GM19035 (cell line): ENCODE measurements at regions not wholly inside any gene's neighbourhood (a gene's known extent, or its start where the extent isn't known, plus 50 kb on each side); places are given as distances from the start of the nearest gene placed in this dataset.

ENCODE experiments used
- ATAC-seq: cut with Tn5 transposase; IDR thresholded peaks from one replicate; pipeline ENCODE4 v1.9.1; 2021; ENCODE audit not compliant: unreplicated experiment

DNA sequence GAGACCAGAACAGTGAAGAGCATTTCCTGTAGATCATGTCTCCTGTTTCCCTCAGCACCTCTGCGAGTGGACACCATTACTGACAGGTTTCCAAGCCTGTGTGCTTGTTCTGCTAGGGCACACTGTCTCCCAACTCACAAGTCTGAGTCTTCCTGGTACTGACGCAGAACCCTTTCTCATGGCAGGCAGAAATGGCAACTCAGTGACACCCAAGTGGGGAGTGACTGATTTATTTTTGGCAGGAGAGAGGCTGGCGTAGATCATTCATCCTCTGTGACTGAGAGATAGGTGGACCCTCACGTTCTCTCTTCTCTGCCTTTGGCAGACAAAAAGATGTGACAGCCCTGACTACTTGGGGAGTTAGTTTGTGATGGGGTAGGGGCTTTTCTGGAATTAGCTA lies 183.4 kb downstream of the RFC3 start:
- no peak for ATAC-seq

DNA sequence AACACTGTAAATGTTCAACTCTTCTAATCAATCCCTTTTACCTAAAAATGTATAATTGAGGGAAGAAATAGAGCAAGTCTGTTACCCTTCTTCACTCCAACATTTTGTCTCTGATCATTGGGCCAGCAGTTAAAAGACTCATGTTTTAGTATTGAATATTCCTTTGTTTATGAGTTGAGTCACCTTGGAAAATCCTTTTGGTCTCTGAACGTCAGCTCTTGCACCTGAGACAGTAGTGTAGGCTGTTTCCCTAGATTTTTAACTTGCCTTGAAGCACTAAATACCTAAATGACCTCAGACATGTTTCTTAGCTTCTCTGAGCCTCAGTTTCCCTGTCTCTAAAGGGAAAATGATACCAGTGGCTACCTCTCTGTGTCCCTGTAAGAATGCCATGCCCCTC lies 184.2 kb downstream of the RFC3 start:
- ATAC-seq, result no peak

DNA sequence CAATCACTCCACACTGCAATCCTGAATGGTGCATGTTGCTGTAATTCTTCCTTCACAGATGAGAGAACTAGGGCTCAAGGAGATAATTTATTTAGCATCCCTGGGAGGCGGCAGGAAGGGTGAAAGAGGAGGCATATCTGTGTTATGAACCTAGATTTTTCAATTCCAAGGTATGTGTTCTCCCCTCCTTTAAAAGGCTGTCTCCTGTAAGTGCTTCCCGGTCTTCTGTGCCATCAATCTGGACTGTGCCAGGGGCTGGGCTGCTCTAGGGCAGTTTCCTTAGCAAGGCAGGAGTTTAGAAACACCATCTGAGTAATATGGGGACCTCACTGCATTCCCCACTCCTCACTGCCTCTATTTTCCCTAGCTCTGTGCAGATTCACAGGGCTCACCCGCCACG lies 185.0 kb downstream of the RFC3 start:
- ATAC-seq, result no peak

DNA sequence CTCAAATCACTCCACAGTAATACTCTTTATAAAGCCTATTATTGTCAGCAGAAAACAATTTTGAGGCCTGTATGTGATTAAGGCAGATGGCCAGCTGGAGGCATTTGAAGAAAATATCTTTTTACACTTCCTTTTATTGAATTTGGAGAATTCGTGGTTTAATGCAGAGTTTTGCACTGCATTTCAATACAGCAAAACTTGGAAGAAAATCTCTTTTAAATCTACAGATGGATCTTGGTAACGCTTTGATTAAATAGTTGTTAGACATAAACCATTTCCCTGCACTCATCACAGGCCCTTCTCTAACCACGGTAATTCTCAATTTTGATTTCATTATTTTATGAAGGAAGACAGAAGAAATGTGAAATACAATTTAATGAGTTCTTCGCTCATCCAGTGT lies 185.7 kb downstream of the RFC3 start:
- ATAC-seq, result no peak

DNA sequence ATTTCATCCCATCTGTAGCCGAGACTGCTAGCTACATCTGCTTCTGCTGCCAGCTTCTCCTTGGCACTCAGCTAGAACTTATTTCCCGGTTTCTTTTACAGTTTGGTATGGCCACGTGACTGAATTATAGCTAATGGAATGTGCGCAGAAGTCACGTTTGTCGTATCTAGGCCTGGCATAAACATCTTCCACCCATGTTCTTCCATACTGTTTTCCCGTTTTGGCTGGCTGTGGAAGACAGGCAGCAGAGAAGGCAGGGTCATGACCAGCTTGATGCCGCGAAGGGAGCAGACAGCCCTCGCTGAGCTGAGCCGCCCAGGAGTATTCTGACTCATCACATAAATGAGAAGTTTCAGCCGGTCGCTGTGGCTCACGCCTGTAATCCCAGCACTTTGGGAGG lies 186.7 kb downstream of the RFC3 start:
- no peak for ATAC-seq

DNA sequence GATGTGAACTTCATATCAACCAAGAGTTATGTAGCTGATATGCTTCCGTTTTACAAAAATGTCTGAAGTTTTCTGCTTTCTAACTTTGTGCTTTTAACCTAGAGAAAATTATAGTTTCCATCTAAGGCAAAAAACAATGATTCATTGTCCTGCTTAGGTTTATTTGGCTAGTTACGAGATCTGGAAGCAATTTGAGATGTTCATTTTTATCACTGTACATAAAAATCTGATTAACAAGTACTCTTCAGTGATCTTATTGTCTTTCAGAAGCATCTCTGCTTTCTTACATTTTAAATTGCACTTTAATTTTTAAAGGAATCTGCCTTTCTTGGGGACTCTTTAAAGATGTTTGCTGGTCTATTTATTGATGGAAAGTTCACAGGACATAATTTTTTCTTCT lies 188.1 kb downstream of the RFC3 start:
- ATAC-seq, result no peak

DNA sequence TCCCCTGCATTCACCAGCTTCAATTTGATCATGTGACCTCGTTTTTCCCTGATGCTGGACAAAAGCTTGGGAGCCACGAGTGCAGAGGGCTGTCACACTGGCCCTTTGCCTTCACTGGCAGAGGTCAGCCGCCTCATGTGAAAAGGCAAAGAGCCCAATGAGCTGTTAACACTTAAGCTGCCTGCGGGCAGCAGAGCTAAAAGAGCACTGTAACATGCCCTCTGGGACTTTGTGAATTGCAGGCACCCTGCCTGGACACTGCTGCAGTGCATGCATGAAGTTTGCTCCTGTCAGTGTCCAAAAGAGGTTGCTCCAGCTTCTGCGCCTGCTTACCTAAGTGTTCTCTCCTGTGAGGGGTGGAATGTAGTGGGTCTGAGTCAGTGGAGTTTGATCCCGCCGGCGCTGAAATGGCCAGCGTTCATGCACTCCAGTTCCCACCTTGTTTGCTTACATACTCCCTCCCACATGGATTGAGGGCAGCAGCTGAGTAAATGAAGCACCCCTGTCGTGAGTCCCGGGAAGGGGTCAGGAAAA lies 193.7 kb downstream of the RFC3 start:
- no peak for ATAC-seq

DNA sequence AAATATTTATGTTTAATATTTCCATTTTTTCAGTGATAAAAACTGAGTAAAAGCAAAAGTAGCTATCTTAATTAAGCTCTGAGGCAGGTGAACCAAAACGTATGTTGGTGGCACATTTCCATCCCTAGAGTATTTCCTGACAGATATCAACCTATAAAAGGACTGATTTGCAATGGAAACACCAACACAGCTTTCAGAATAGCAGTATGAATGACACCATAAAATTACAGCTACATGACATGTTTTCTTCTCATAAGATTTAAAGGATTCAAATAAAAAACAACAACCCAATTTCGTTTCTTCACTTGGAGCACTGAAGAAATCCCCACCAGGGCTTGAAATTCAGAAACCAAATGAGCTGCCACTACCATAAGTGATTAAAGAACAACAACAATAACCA lies 194.4 kb downstream of the RFC3 start:
- no peak for ATAC-seq

DNA sequence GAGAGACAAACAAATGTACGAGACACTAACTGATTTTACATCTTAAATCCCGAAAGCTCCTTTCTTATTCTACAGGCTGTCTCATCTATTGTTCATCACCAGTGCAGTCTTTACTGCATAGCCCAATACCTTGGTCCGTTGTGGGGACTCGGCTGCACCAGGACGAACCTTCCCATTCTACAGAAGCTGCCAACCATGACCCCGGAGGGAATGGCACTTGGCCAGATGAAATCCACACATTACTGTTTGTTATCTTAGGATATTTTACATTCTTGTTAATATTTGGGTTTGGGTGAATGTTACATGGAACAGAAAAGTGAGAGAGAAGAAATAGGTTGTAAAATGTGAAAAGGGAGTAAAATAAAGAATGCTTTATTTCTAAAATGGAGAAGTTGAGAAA lies 195.1 kb downstream of the RFC3 start:
- ATAC-seq, result no peak

DNA sequence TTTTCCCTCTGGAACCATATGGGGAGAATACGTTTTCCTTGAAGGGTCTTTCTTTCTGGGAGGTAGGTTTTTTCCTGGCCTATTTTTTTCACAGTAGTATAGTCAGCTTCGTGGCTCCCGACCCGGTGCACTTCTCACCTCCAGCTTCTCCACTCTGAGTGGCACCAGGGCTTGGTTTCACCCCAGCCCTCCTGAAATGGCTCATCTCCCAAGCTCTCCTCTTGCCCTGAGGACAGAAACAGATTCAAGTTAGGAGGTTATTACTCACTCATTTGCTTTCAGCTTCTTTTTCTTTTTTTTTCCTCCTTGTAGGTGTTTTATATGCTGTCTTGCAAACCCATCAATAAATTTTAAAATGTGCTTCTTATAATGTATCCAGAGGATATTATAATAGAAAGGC lies 199.3 kb downstream of the RFC3 start:
- ATAC-seq, result no peak

DNA sequence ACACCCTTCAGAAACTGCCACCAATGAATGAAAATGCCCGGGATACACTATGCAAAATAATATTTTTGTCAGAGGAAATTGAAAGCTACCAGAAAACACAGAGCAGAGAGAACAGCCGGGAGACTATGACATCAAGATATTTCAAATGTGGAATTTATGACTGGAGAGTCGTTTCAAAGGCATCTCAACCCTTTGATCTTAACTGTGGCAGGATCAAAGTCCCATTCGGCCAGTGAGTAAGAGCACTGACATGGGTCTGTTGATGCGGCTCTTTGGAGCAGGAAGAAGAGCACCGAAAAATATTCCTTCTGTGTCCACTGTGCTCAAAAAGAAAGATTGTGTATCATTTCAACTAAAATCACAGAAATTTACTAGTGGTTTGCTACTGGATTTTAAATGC lies 201.9 kb downstream of the RFC3 start:
- ATAC-seq, result no peak

DNA sequence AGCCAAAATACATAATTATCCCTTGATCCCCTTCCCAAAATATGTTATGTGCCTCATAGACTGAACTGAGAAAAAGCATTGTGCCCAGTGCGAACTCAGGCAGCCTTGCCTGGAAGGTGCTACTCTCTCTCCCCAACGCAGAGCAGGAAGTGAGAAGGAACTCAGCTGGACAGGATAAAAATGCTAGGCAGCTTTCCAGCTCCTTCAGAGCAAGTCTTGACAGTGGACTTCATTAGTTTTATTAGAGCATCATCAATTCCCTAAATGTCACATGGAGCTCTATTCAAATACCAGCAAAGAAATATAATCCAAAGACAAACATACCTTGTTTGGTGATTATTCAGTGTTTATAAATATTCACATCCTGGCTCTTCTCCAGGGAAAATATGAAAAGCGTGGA lies 202.4 kb downstream of the RFC3 start:
- ATAC-seq, result no peak

DNA sequence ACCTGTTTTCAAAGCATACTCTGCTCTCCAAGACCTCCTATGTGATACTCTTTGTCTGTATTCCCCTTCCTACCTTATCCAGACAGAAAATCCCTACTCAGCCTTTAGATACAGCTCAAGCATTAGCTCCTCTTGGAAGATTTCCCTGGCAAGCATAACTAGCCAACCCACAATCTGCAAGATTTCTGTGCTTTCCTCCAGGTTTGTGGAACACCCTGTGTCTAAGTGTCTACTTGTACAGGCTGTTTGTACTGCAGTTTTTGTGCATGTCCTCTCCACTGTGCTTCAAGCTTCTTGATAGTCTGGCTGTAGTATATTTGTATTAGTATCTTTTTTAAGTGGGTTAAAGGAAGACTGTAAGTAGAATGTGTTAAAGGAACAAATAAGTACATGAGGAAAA lies 203.7 kb downstream of the RFC3 start:
- no peak for ATAC-seq

DNA sequence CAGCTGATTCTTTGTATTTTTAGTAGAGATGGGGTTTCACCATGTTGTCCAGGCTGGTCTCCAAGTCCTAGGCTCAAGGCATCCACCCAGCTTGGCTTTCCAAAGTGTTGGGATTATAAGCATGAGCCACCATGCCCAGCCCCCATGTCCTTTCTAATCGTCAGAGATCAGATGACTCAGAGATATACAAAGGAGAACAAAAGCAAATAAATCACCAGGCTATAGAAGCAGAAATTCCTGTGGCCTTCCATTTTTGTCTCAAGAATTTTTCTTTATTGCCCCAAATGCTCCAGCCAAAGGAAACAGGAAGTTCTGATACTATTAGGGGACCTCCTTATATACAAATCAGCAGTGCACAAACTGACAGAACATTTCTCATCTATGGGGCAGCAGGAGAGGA lies 207.8 kb downstream of the RFC3 start:
- no peak for ATAC-seq

DNA sequence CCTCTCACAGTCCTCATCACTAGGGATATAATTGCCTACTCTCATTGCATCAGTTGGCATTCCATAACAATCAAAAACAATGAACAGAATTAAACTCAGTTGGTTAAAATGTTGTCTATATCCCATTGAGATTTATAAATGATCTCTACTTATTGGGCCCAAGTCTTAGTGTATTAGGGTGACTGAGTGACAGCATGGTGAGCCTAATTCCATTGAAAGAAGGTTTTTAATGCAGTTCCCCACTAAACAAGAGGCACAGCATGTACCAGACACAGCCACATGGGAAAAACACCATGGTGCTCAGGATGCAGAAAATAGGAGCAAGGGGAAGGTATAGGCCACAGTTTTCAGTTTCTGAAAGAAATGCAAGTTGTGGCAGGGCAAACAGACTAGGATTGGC lies 208.4 kb downstream of the RFC3 start:
- ATAC-seq, result no peak

DNA sequence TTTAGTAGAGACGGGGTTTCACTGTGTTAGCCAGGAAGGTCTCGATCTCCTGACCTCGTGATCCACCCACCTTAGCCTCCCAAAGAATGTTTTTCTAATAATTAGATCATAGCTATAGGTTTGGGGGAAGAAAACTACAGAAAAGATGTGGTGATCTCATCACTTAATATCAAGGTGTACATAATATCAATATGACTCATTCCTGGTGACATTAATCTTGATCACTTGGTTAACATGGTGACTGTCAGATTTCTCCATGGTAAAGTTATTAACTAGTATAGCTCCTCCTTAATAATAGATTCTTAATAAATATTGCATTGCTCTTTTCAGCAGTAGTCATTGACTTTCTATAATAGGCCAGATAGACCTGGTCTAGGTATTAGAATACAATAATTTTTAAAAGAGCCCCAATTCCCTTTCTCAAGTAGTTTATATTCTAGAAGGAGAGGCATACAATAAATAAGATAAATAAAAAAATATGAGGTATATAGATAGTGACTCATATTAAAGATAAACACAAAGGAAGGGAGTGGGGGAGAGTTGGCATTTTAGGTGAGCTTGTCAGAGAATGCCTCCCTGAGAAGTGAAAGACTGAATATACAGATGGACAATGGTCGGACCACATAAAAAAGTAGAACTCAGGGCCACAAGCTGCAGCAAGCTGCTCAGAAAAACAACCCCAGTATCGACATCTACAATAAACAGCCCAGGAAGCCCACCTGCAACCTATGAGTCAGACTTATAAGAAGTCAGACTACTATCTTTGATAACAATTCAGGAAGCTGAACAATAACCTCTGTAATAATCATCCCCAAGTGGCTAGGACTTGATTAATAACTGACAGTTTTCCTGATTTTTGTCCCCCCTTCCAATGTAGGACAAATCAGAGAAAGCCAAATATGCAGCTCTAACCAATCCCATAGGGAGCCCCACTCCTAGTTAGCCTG lies 210.8 kb downstream of the RFC3 start:
- ATAC-seq, result no peak

DNA sequence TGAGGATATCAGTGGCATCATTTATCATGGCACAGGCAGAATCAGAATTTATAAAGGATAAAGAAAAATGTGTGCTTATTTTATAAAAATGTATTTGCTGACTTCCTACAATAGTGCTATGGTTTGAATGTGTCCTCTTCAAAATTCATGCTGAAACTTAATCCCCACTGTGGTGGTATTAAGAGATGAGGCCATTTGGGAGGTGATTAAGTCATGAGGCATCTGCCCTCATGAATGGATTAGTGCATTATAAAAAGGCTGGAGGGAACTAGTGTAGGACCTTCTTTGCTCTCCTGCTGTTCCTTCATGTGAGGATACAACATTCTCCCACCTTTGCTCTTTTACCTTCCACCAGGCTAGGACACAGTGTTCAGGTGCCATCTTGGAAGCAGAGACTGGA lies 212.8 kb downstream of the RFC3 start:
- ATAC-seq, result no peak

DNA sequence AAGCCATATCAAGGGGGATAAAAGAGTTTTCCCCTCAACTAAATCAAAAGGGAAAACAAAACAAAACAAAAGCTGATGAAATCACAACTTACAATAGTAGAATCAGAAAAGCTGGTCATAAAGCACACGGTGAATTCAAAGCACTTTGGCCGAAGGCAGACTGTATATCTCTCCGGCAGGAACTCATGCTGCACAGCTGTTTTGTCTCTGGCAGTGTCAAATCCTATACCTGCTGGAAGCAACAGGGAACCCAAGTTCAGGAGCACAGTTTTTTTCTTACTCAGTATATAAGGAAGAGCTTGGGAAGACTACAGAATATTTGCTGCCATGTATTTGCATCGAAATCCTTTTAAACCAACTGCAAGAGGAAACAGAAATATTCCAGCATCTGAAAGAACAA lies 213.7 kb downstream of the RFC3 start:
- ATAC-seq, result no peak

DNA sequence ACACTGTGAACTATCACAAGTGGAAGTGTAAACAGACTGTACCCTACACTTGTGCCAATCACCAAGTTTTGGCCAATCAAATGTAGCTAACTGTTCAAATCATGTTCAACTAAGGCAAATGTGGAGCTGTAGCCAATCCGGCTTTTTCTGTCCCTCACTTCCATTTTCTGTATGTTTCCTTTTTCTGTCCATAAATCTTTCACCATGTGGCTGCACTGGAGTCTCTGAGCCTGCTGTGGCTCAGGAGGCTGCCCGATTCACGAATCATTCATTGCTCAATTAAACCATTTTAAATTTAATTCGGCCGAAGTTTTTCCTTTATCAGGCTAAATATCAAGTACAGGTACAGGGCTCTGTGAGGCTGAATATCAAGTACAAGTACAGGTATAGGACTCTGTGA lies 216.5 kb downstream of the RFC3 start:
- ATAC-seq, result no peak

DNA sequence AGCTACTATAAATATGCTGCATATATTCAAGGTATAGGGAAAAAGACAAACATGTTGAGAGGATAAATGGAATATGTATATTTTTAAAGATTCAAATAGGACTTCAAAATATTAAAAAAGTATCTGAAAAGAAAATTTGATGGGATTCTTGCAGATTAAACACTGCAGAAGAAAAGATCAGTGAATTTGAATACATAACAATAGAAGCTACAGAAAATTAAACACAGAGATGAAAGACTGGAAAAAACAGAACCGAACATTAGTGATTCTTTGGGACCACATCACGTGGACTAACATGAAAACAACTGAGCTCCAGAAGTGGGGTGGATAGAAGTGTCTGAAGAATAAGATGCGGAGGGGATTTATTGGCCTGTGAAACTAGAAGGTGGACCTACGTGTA lies 217.2 kb downstream of the RFC3 start:
- ATAC-seq, result no peak

DNA sequence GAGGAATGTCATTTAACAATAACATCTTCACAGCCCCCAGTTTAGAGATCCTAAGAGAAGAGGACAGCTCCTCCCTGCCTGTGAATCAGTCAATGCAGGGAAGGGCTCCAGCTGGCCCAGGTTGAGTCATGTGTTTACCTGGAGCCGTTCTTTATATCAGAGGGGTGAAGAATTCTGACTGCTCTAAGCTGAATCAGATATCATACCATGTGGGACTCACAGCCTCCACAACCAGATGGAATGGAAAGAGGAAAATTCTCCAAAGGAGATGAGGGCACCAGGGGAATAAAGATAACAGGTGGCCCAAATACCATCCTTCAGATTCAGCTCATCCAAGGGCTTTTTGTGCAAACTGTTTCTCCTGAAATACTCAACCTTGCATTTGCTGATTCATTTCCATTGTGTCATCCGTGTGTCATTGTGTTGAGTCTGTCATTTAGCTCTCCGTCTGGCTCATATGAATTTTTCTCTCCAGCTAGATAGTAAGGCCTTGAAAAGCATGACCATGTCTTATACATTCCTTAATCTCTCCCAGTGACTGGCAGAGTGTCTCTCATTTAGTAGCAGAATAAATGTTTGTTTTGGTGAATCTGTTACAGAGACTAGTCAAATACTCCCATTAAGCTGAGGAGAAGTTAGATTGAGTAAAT lies 217.9 kb downstream of the RFC3 start:
- no peak for ATAC-seq
